ENCODE measurements at regions not wholly inside any gene's neighbourhood (a gene's known extent, or its start where the extent isn't known, plus 50 kb on each side); places are given as distances from the start of the nearest gene placed in this dataset.

- TF ChIP-seq CTCF (IDR thresholded peaks at IDR 0.05) (no peak), EP300 (IDR thresholded peaks at IDR 0.05) (no peak), POLR2A (IDR thresholded peaks at IDR 0.05; ENCODE audit: low read depth) (no peak)
Observed at GRCh38 chr15:29398907-29399306, 129.3 kb upstream of the NSMCE3 start.
